ENCODE measurements at regions not wholly inside any gene's neighbourhood (a gene's known extent, or its start where the extent isn't known, plus 50 kb on each side); places are given as distances from the start of the nearest gene placed in this dataset.
"Not testable (repeated sequence)": the region's sequence is repeated elsewhere in the genome, so short reads cannot be mapped to it uniquely, and the experiment has no call there.

- TF ChIP-seq CTCF (IDR thresholded peaks at IDR 0.05; ENCODE audit: low read depth, low read length): no peak
- Histone ChIP-seq H3K4me3 (no peak overlapping the region), H3K27me3 (no peaks in the 10 kb centered on the region), H3K36me3 (no peaks in the 10 kb centered on the region), H3K27ac (no peak overlapping the region), H3K9me3 (ENCODE audit: low read depth) (no peaks in the 10 kb centered on the region), H3K4me1 (ENCODE audit: low read depth) (no peaks in the 10 kb centered on the region)
- DNase-seq (ENCODE audit: low read depth in 1 of 2, low spot score in 1 of 2): no peak
Observed at GRCh38 chr1:224544346-224545110, 71.6 kb upstream of the CNIH3 start.

DNA sequence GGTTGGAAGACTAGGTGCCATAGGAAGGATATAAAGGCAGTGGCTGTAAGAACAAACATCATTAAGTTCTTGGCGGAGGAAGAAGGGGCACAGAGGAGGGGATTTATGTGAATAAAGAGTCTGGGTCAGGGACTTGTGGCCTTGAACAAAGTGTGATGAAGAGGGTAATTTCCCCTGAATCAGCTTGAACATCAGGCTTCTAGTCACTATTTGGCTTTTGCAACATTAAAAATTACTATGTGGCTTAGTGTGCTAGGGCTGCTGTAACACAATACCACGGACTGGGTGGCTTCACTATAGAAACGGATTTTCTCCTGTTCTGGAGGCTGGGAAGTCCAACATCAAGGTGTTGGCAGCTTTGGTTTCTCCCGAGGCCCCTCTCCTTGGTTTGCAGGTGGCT is 70.5 kb upstream of the CNIH3 start:
- H3K36me3 ChIP-seq: no peaks in the 10 kb centered on the region
- TF ChIP-seq CTCF (IDR thresholded peaks at IDR 0.05; ENCODE audit: low read depth, low read length): no peak
- H3K9me3 ChIP-seq (ENCODE audit: low read depth): no peaks in the 10 kb centered on the region
- no peak overlapping the region for H3K4me3 ChIP-seq
- no peaks in the 10 kb centered on the region for H3K4me1 ChIP-seq (ENCODE audit: low read depth)
- DNase-seq (ENCODE audit: low read depth in 1 of 2, low spot score in 1 of 2): no peak
- H3K27ac ChIP-seq: no peak overlapping the region
- H3K27me3 ChIP-seq: no peaks in the 10 kb centered on the region

GRCh38 chr1:224548676-224549075 is 67.4 kb upstream of the CNIH3 start:
- no peaks in the 10 kb centered on the region for H3K27me3 ChIP-seq
- H3K36me3 ChIP-seq: no peaks in the 10 kb centered on the region
- TF ChIP-seq CTCF (IDR thresholded peaks at IDR 0.05; ENCODE audit: low read depth, low read length): no peak
- H3K9me3 ChIP-seq (ENCODE audit: low read depth): no peaks in the 10 kb centered on the region
- no peak for DNase-seq (ENCODE audit: low read depth in 1 of 2, low spot score in 1 of 2)
- H3K4me1 ChIP-seq (ENCODE audit: low read depth): peaks cover 3% of the 10 kb centered on the region
- no peak overlapping the region for H3K27ac ChIP-seq
- no peak overlapping the region for H3K4me3 ChIP-seq

DNA sequence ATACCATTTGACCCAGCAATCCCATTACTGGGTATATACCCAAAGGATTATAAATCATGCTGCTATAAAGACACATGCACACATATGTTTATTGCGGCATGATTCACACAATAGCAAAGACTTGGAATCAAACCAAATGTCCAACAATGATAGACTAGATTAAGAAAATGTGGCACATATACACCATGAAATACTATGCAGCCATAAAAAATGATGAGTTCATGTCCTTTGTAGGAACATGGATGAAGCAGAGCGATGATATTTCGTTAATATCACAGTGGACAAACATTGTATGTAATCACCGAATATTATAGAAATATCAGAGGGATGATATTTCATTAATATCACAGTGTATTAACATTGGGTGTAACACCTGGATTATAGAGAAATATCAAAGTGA is 64.9 kb upstream of the CNIH3 start:
- H3K4me1 ChIP-seq (ENCODE audit: low read depth); H3K36me3 ChIP-seq; H3K27me3 ChIP-seq; DNase-seq (ENCODE audit: low read depth in 1 of 2, low spot score in 1 of 2); H3K4me3 ChIP-seq; H3K9me3 ChIP-seq (ENCODE audit: low read depth); H3K27ac ChIP-seq: not testable (repeated sequence)

DNA sequence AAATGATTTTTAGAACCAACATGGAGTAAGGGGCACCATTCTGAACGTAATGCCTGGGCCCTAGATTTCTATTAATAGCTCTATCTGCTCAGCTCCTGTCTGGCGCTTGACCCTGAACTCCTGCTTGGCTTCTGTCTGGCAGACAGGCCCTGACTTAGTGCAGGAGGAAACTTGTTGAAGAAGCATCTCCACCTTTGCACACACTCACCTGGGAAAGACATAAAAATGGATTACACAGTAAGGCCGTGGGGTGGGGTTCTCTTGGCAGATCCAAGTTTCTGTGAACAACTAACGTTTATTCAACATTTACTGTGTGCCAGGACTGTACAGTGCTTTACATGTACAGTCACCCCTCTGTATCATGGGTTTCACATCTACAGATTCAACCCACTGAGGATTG is 62.1 kb upstream of the CNIH3 start:
- peak in 1 of 2 donors; percentile 3 for DNase-seq (ENCODE audit: low read depth in 1 of 2, low spot score in 1 of 2)
- Histone ChIP-seq H3K36me3 (no peaks in the 10 kb centered on the region), H3K9me3 (ENCODE audit: low read depth) (no peaks in the 10 kb centered on the region), H3K4me3 (no peak overlapping the region), H3K27ac (no peak overlapping the region), H3K27me3 (no peaks in the 10 kb centered on the region), H3K4me1 (ENCODE audit: low read depth) (peaks cover 9% of the 10 kb centered on the region)
- TF ChIP-seq CTCF (IDR thresholded peaks at IDR 0.05; ENCODE audit: low read depth, low read length): no peak

GRCh38 chr1:224554620-224555259 is 61.4 kb upstream of the CNIH3 start:
- TF ChIP-seq CTCF (IDR thresholded peaks at IDR 0.05; ENCODE audit: low read depth, low read length): no peak
- no peaks in the 10 kb centered on the region for H3K36me3 ChIP-seq

More at GRCh38 chr1:224554620-224555259, 61.4 kb upstream of the CNIH3 start:
- Histone ChIP-seq H3K4me1 (ENCODE audit: low read depth) (peaks cover 9% of the 10 kb centered on the region), H3K4me3 (no peak overlapping the region), H3K9me3 (ENCODE audit: low read depth) (no peaks in the 10 kb centered on the region), H3K27ac (no peak overlapping the region), H3K27me3 (no peaks in the 10 kb centered on the region)
- DNase-seq (ENCODE audit: low read depth in 1 of 2, low spot score in 1 of 2): no peak
